Natural killer cell (primary cell): ENCODE measurements at regions not wholly inside any gene's neighbourhood (a gene's known extent, or its start where the extent isn't known, plus 50 kb on each side); places are given as distances from the start of the nearest gene placed in this dataset.

ENCODE experiments used
- ATAC-seq, 3 donors: fragments of 150-1000 bp in 2 of 3; fragments of 200-7000 bp in 1 of 3; cut with Tn5 transposase; 1 replicate in 1 of 3; 2 replicates in 2 of 3; pipeline ENCODE4 v1.10.0; 2021; ENCODE audit warnings: mild to moderate bottlenecking in 2 of 3, moderate library complexity in 2 of 3
- DNase-seq, 2 donors: peaks; one replicate each; pipeline versions ENCODE4 v3.0.0 to v3.0.0-alpha.2; 2013 to 2021; ENCODE audit warnings: mixed read lengths in 1 of 2
- H3K27ac ChIP-seq: one replicate; pipeline ENCODE4 v1.5.1; 2013; ENCODE audit warnings: mild to moderate bottlenecking, low read length
- H3K27me3 ChIP-seq: one replicate; pipeline ENCODE4 v1.6.1; 2013; ENCODE audit warnings: low read length; ENCODE audit not compliant: control insufficient read depth, insufficient read depth
- H3K36me3 ChIP-seq: one replicate; pipeline ENCODE4 v1.6.1; 2013; ENCODE audit warnings: low read length; ENCODE audit not compliant: control insufficient read depth, insufficient read depth
- H3K4me1 ChIP-seq: one replicate; pipeline ENCODE4 v1.6.1; 2013; ENCODE audit warnings: low read length; ENCODE audit not compliant: control insufficient read depth, insufficient read depth
- H3K4me3 ChIP-seq: one replicate; pipeline ENCODE4 v1.5.1; 2013; ENCODE audit warnings: low read length
- H3K9me3 ChIP-seq: one replicate; pipeline ENCODE4 v1.6.1; 2013; ENCODE audit warnings: low read length; ENCODE audit not compliant: control insufficient read depth, insufficient read depth
- H3K27ac Mint-ChIP-seq, 2 donors: one replicate each; pipeline ENCODE4 v1.8.0; 2022; ENCODE audit warnings: mild to moderate bottlenecking in 2 of 2, mixed read lengths in 2 of 2, moderate library complexity in 1 of 2
- H3K27me3 Mint-ChIP-seq, 2 donors: one replicate each; pipeline ENCODE4 v1.8.0; 2022; ENCODE audit warnings: low read depth in 2 of 2, mixed read lengths in 2 of 2
- H3K36me3 Mint-ChIP-seq: one replicate; pipeline ENCODE4 v1.8.0; 2022; ENCODE audit warnings: mixed read lengths
- H3K4me1 Mint-ChIP-seq, 2 donors: one replicate each; pipeline ENCODE4 v1.8.0; 2022; ENCODE audit warnings: mixed read lengths in 2 of 2
- H3K4me3 Mint-ChIP-seq: one replicate; pipeline ENCODE4 v1.8.0; 2022; ENCODE audit warnings: mild to moderate bottlenecking, moderate library complexity, mixed read lengths
- H3K9me3 Mint-ChIP-seq, 2 donors: one replicate each; pipeline ENCODE4 v1.8.0; 2022; ENCODE audit warnings: mixed read lengths in 2 of 2
- CTCF ChIP-seq: fragments of 200-600 bp; IDR thresholded peaks from one replicate; pipeline ENCODE4 v1.8.0; 2022; ENCODE audit warnings: antibody characterized with exemption
- WGBS: methylation state at CpG from one replicate; pipeline ENCODE4 v1.1.7; 2013; ENCODE audit warnings: missing lambda C conversion rate; ENCODE audit not compliant: insufficient coverage; 5-methylcytosine and 5-hydroxymethylcytosine counted together
- intact Hi-C: fragments of 100-400 bp; cut with micrococcal nuclease; formaldehyde crosslinking; loops from one replicate; pipeline ENCODE4 v1.14.2; 2022

GRCh38 chr1:42056460-42056859 is 96.8 kb upstream of the GUCA2B start:
- TF ChIP-seq CTCF: no peak
- H3K27me3 Mint-ChIP-seq: peaks cover 31 to 41% of the 10 kb centered on the region in 2 donors
- intact Hi-C loops: no loop called here
- peaks cover 16% of the 10 kb centered on the region for H3K36me3 Mint-ChIP-seq
- H3K4me1 Mint-ChIP-seq: no peaks in the 10 kb centered on the region
- H3K27ac ChIP-seq: no peak overlapping the region
- no peak overlapping the region for H3K4me3 ChIP-seq
- no peak overlapping the region for H3K4me3 Mint-ChIP-seq
- DNase-seq (no peak), ATAC-seq (no peak)
- peaks cover 7 to 8% of the 10 kb centered on the region in 2 donors for H3K9me3 Mint-ChIP-seq
- peaks cover 5% of the 10 kb centered on the region for H3K27me3 ChIP-seq
- peaks cover 3% of the 10 kb centered on the region for H3K9me3 ChIP-seq
- H3K27ac Mint-ChIP-seq: no peak overlapping the region
- H3K4me1 ChIP-seq: no peaks in the 10 kb centered on the region
- H3K36me3 ChIP-seq: no peaks in the 10 kb centered on the region

- intact Hi-C loops: no loop called here
- Mint-ChIP-seq H3K27me3 (peaks cover 29 to 55% of the 10 kb centered on the region in 2 donors), H3K4me1 (no peaks in the 10 kb centered on the region), H3K36me3 (peaks cover 16% of the 10 kb centered on the region), H3K27ac (no peak overlapping the region), H3K9me3 (peaks cover 7 to 8% of the 10 kb centered on the region in 2 donors), H3K4me3 (no peak overlapping the region)
- ATAC-seq (no peak), DNase-seq (no peak)
- WGBS: no CpG with 5 or more reads among the region's 1 CpG
- H3K27ac ChIP-seq: no peak overlapping the region
- no peak overlapping the region for H3K4me3 ChIP-seq
- no peaks in the 10 kb centered on the region for H3K4me1 ChIP-seq
- no peak for TF ChIP-seq CTCF
- peaks cover 3% of the 10 kb centered on the region for H3K9me3 ChIP-seq
- H3K36me3 ChIP-seq: no peaks in the 10 kb centered on the region
- H3K27me3 ChIP-seq: peaks cover 5% of the 10 kb centered on the region
Measured at GRCh38 chr1:42055061-42055460, 98.1 kb upstream of the GUCA2B start.

GRCh38 chr1:42052072-42052699 is 101.0 kb upstream of the GUCA2B start:
- WGBS: 69% methylated on average over 4 of the region's 5 CpGs
- Histone ChIP-seq H3K4me3 (no peak overlapping the region), H3K4me1 (no peaks in the 10 kb centered on the region), H3K9me3 (no peaks in the 10 kb centered on the region), H3K36me3 (no peaks in the 10 kb centered on the region), H3K27ac (no peak overlapping the region), H3K27me3 (peaks cover 5% of the 10 kb centered on the region)
- intact Hi-C loops: no loop called here
- no peak for ATAC-seq
- no peak for DNase-seq
- TF ChIP-seq CTCF: no peak
- Mint-ChIP-seq H3K9me3 (peaks cover 0 to 2% of the 10 kb centered on the region in 2 donors), H3K27ac (no peak overlapping the region), H3K4me3 (no peak overlapping the region), H3K27me3 (peaks cover 32 to 64% of the 10 kb centered on the region in 2 donors), H3K36me3 (peaks cover 7% of the 10 kb centered on the region), H3K4me1 (no peaks in the 10 kb centered on the region)

GRCh38 chr1:42047508-42047880 is 105.7 kb upstream of the GUCA2B start:
- DNase-seq: no peak
- intact Hi-C loops: no loop called here
- no peak for TF ChIP-seq CTCF
- H3K27ac Mint-ChIP-seq: no peak overlapping the region
- Histone ChIP-seq H3K4me1 (no peaks in the 10 kb centered on the region), H3K36me3 (no peaks in the 10 kb centered on the region), H3K27me3 (no peaks in the 10 kb centered on the region), H3K9me3 (no peaks in the 10 kb centered on the region), H3K27ac (no peak overlapping the region), H3K4me3 (no peak overlapping the region)
- H3K4me1 Mint-ChIP-seq: no peaks in the 10 kb centered on the region
- ATAC-seq: no peak
- H3K9me3 Mint-ChIP-seq: no peaks in the 10 kb centered on the region
- H3K4me3 Mint-ChIP-seq: no peak overlapping the region
- peaks cover 26 to 40% of the 10 kb centered on the region in 2 donors for H3K27me3 Mint-ChIP-seq
- WGBS: 100% methylated on average over 1 of the region's 1 CpG
- no peaks in the 10 kb centered on the region for H3K36me3 Mint-ChIP-seq
